Aorta (tissue), 5 donors: ENCODE measurements at regions not wholly inside any gene's neighbourhood (a gene's known extent, or its start where the extent isn't known, plus 50 kb on each side); places are given as distances from the start of the nearest gene placed in this dataset.

Experiments
- ATAC-seq: fragments of 200-7000 bp; cut with Tn5 transposase; one replicate; pipeline ENCODE4 v1.9.1; 2022; ENCODE audit warnings: moderate library complexity; ENCODE audit not compliant: low FRiP score
- DNase-seq, 2 donors: peaks; one replicate each; pipeline ENCODE4 v3.0.0-alpha.2; 2020
- H3K27ac ChIP-seq, 2 donors: one replicate each; pipeline ENCODE4 v1.5.1; 2013; ENCODE audit warnings: low read length in 2 of 2, mild to moderate bottlenecking in 2 of 2, moderate library complexity in 2 of 2, control low read depth in 1 of 2, inconsistent platforms in 1 of 2, low read depth in 1 of 2
- H3K27me3 ChIP-seq, 2 donors: one replicate each; pipeline ENCODE4 v1.6.1; 2013; ENCODE audit warnings: control low read depth in 1 of 2, low read length in 1 of 2, mild to moderate bottlenecking in 1 of 2, moderate library complexity in 1 of 2; ENCODE audit not compliant: insufficient read depth in 2 of 2, control insufficient read depth in 1 of 2
- H3K36me3 ChIP-seq, 2 donors: one replicate each; pipeline ENCODE4 v1.6.1; 2013; ENCODE audit warnings: control low read depth in 1 of 2, low read length in 1 of 2, mild to moderate bottlenecking in 1 of 2; ENCODE audit not compliant: insufficient read depth in 2 of 2, control insufficient read depth in 1 of 2
- H3K4me1 ChIP-seq, 2 donors: one replicate each; pipeline ENCODE4 v1.6.1; 2013; ENCODE audit warnings: low read length in 2 of 2, control low read depth in 1 of 2, mild to moderate bottlenecking in 1 of 2, moderate library complexity in 1 of 2; ENCODE audit not compliant: insufficient read depth in 2 of 2, control insufficient read depth in 1 of 2
- H3K4me3 ChIP-seq, 2 donors: one replicate each; pipeline ENCODE4 v1.5.1; 2013; ENCODE audit warnings: low read length in 2 of 2, control low read depth in 1 of 2, mild to moderate bottlenecking in 1 of 2
- H3K9me3 ChIP-seq: one replicate; pipeline ENCODE4 v1.6.1; 2013; ENCODE audit warnings: mild to moderate bottlenecking, low read length; ENCODE audit not compliant: control insufficient read depth
- whole genome bisulfite sequencing, 2 donors: extraction: QIAGEN DNeasy Blood & Tissue Kit; methylation state at CpG; one replicate each; pipeline ENCODE4 v1.1.7; 2013; 5-methylcytosine and 5-hydroxymethylcytosine counted together
- intact Hi-C, 2 donors: fragments of 100-400 bp; cut with DNase I; formaldehyde crosslinking; loops; one replicate each; pipeline versions ENCODE4 v1.14.2 to v1.15.0; 2022
- donor health status: healthy with polysubstance abuse.
- donor health status: Bipolar disorder and iron deficiency.
- donor health status: DM: no; HTN: no; CAD: no.
- donor health status: DM: no; HTN: no; CAD: no.
- donor health status: DM: yes; HTN: yes; CAD: no.

- Histone ChIP-seq H3K9me3 (no peaks in the 10 kb centered on the region), H3K4me1 (no peaks in the 10 kb centered on the region), H3K27ac (no peak overlapping the region), H3K4me3 (no peak overlapping the region), H3K36me3 (no peaks in the 10 kb centered on the region), H3K27me3 (peaks cover 0 to 2% of the 10 kb centered on the region in 2 donors)
- no peak for ATAC-seq
- intact Hi-C loops = no loop called here
- 85 to 88% methylated on average over 2 of the region's 2 CpGs for WGBS, 2 donors
- no peak for DNase-seq
These were observed 211.4 kb downstream of the PHETA1 start for GRCh38 chr12:111157486-111157885.

- intact Hi-C loops = no loop called here
- ATAC-seq (no peak), DNase-seq (no peak)
- H3K36me3 ChIP-seq = no peaks in the 10 kb centered on the region
- peaks cover 0 to 2% of the 10 kb centered on the region in 2 donors for H3K27me3 ChIP-seq
- no peaks in the 10 kb centered on the region for H3K9me3 ChIP-seq
- H3K4me3 ChIP-seq = no peak overlapping the region
- H3K27ac ChIP-seq = no peak overlapping the region
- 78 to 80% methylated on average over 3 of the region's 3 CpGs for WGBS, 2 donors
- no peaks in the 10 kb centered on the region for H3K4me1 ChIP-seq
These were observed 212.6 kb downstream of the PHETA1 start for GRCh38 chr12:111156304-111156703.

- Histone ChIP-seq H3K4me3 (no peak overlapping the region), H3K36me3 (no peaks in the 10 kb centered on the region), H3K27me3 (peaks cover 0 to 2% of the 10 kb centered on the region in 2 donors), H3K9me3 (no peaks in the 10 kb centered on the region), H3K27ac (no peak overlapping the region), H3K4me1 (no peaks in the 10 kb centered on the region)
- intact Hi-C loops = no loop called here
- DNase-seq = no peak
- 28 to 29% methylated on average over 8 of the region's 8 CpGs for WGBS, 2 donors
- no peak for ATAC-seq
These were observed 213.4 kb downstream of the PHETA1 start for GRCh38 chr12:111155521-111155920.

- no peak for DNase-seq
- Histone ChIP-seq H3K9me3 (no peaks in the 10 kb centered on the region), H3K36me3 (no peaks in the 10 kb centered on the region), H3K4me3 (no peak overlapping the region), H3K4me1 (no peaks in the 10 kb centered on the region), H3K27me3 (peaks cover 0 to 2% of the 10 kb centered on the region in 2 donors), H3K27ac (no peak overlapping the region)
- intact Hi-C loops = no loop called here
- no peak for ATAC-seq
- 77 to 78% methylated on average over 3 of the region's 3 CpGs for WGBS, 2 donors
These were observed 213.9 kb downstream of the PHETA1 start for GRCh38 chr12:111155020-111155419.

- ATAC-seq (no peak), DNase-seq (no peak)
- Histone ChIP-seq H3K27ac (no peak overlapping the region), H3K27me3 (peaks cover 0 to 2% of the 10 kb centered on the region in 2 donors), H3K36me3 (no peaks in the 10 kb centered on the region), H3K4me1 (no peaks in the 10 kb centered on the region), H3K9me3 (no peaks in the 10 kb centered on the region), H3K4me3 (no peak overlapping the region)
- intact Hi-C loops = no loop called here
- 25 to 37% methylated on average over 19 of the region's 19 CpGs for WGBS, 2 donors
These were observed 214.6 kb downstream of the PHETA1 start for GRCh38 chr12:111154147-111154834.

- Histone ChIP-seq H3K4me1 (no peaks in the 10 kb centered on the region), H3K27ac (no peak overlapping the region), H3K4me3 (no peak overlapping the region), H3K36me3 (no peaks in the 10 kb centered on the region), H3K9me3 (no peaks in the 10 kb centered on the region), H3K27me3 (peaks cover 0 to 2% of the 10 kb centered on the region in 2 donors)
- DNase-seq (no peak), ATAC-seq (no peak)
- intact Hi-C loops = no loop called here
- WGBS, 2 donors = 91 to 92% methylated on average over 10 of the region's 10 CpGs
These were observed 216.3 kb downstream of the PHETA1 start for GRCh38 chr12:111152561-111152960.

- Histone ChIP-seq H3K27ac (no peak overlapping the region), H3K36me3 (no peaks in the 10 kb centered on the region), H3K4me1 (no peaks in the 10 kb centered on the region), H3K27me3 (peaks cover 0 to 2% of the 10 kb centered on the region in 2 donors), H3K9me3 (no peaks in the 10 kb centered on the region), H3K4me3 (no peak overlapping the region)
- ATAC-seq (no peak), DNase-seq (no peak)
- intact Hi-C loops = no loop called here
- WGBS, 2 donors = 76 to 78% methylated on average over 20 of the region's 20 CpGs
These were observed 217.7 kb downstream of the PHETA1 start for GRCh38 chr12:111150921-111151840.

- no peaks in the 10 kb centered on the region for H3K9me3 ChIP-seq
- H3K36me3 ChIP-seq = no peaks in the 10 kb centered on the region
- ATAC-seq = no peak
- WGBS, 2 donors = 4 to 5% methylated on average over 7 of the region's 7 CpGs
- no peak overlapping the region for H3K27ac ChIP-seq
- intact Hi-C loops = no loop called here
- no peaks in the 10 kb centered on the region for H3K4me1 ChIP-seq
- H3K27me3 ChIP-seq = peaks cover 0 to 2% of the 10 kb centered on the region in 2 donors
- DNase-seq = no peak
- no peak overlapping the region for H3K4me3 ChIP-seq
These were observed 218.5 kb downstream of the PHETA1 start for GRCh38 chr12:111150360-111150759.
